OCI-LY1 (cell line): ENCODE measurements at regions not wholly inside any gene's neighbourhood (a gene's known extent, or its start where the extent isn't known, plus 50 kb on each side); places are given as distances from the start of the nearest gene placed in this dataset.

Experiments
- EZH2 ChIP-seq: fragments of 200-600 bp; sonication (generic), shearing (Covaris generic); IDR thresholded peaks from 2 replicates; pipeline ENCODE4 v1.8.0; 2017; ENCODE audit warnings: borderline replicate concordance, mixed run types, mild to moderate bottlenecking, antibody characterized with exemption, low read length, moderate library complexity, mixed read lengths
- TF ChIP-seq, protein P1 (sequence below): fragments of 200-600 bp; sonication (generic), shearing (Covaris generic); IDR thresholded peaks from 2 replicates; pipeline ENCODE4 v1.5.1; 2017; ENCODE audit warnings: mild to moderate bottlenecking, antibody characterized with exemption, low read length, moderate library complexity, mixed read lengths

DNA sequence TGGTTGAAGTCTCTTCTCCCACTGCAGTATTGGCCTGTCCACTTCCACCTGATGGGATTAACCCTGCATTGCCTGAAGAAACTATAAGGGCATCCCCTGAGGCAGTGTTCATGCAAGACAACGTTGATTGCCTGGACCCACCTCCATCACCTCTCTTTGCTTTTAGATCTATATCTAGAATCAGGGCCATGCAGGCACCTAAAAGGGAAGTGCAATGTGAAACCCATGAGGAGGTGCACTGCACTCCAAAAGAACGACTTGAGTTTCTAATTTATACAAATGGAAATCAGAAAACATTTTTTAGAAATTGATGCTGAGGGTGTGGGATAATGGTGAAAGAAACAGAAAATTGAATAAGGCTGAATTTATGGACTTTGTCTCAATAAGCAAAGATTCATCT is 694.4 kb downstream of the TRAM1L1 start:
- TF ChIP-seq, protein P1, sequence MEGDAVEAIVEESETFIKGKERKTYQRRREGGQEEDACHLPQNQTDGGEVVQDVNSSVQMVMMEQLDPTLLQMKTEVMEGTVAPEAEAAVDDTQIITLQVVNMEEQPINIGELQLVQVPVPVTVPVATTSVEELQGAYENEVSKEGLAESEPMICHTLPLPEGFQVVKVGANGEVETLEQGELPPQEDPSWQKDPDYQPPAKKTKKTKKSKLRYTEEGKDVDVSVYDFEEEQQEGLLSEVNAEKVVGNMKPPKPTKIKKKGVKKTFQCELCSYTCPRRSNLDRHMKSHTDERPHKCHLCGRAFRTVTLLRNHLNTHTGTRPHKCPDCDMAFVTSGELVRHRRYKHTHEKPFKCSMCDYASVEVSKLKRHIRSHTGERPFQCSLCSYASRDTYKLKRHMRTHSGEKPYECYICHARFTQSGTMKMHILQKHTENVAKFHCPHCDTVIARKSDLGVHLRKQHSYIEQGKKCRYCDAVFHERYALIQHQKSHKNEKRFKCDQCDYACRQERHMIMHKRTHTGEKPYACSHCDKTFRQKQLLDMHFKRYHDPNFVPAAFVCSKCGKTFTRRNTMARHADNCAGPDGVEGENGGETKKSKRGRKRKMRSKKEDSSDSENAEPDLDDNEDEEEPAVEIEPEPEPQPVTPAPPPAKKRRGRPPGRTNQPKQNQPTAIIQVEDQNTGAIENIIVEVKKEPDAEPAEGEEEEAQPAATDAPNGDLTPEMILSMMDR = no peak
- no peak for TF ChIP-seq EZH2
